ENCODE measurements at regions not wholly inside any gene's neighbourhood (a gene's known extent, or its start where the extent isn't known, plus 50 kb on each side); places are given as distances from the start of the nearest gene placed in this dataset.

DNA sequence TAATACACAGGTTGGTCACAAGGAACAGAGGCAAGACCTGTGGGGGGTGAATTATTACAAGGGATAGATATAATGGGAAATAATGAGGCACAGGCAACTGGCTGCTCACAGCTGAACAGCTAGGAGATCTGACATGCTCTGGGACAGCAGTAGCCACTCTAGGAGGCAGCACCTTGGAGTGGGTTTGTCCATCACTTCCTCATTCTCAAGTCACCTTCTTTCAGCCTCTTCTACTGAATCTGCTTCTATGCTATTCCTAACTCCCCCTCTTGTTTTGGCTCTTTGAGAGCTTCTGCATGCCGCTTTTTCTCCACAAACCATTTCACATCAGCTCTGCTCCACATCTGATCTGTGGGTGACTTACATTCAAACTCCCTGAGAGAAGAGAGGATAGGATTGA, 345.5 kb upstream of the MAP3K7 start:
- TF ChIP-seq, protein P1, sequence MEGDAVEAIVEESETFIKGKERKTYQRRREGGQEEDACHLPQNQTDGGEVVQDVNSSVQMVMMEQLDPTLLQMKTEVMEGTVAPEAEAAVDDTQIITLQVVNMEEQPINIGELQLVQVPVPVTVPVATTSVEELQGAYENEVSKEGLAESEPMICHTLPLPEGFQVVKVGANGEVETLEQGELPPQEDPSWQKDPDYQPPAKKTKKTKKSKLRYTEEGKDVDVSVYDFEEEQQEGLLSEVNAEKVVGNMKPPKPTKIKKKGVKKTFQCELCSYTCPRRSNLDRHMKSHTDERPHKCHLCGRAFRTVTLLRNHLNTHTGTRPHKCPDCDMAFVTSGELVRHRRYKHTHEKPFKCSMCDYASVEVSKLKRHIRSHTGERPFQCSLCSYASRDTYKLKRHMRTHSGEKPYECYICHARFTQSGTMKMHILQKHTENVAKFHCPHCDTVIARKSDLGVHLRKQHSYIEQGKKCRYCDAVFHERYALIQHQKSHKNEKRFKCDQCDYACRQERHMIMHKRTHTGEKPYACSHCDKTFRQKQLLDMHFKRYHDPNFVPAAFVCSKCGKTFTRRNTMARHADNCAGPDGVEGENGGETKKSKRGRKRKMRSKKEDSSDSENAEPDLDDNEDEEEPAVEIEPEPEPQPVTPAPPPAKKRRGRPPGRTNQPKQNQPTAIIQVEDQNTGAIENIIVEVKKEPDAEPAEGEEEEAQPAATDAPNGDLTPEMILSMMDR (IDR thresholded peaks at IDR 0.05; ENCODE audit: extremely low read depth, insufficient read depth, missing control alignments) = no peak
- in situ Hi-C loops (cut with MboI; ENCODE audit: low pct_unique_long_range_greater_than_20kb, low sequenced_read_pairs, unreplicated experiment) = no loop called here
- no peak for DNase-seq (ENCODE audit: low spot score)

DNA sequence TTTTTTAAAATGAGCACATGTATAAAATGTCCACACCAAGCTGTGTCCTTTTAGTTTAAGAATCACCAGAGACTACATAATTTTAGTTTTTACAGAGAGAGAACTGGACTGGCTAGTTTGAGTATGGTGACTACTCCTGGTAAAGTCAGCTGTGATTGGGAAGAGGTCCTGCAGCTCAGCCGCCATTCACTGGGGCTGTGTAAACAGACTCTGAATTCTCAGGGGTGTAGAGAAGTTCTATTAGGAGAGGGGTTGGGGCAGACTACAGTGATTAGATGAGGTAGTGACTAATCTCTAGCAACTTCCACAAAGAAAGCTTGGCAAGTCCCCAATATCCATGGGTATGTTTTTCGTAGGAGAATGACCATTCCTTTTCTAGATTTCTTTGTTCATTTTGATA, 341.2 kb upstream of the MAP3K7 start:
- TF ChIP-seq, protein P1 (IDR thresholded peaks at IDR 0.05; ENCODE audit: extremely low read depth, insufficient read depth, missing control alignments) = no peak
- no peak for DNase-seq (ENCODE audit: low spot score)
- in situ Hi-C loops (cut with MboI; ENCODE audit: low pct_unique_long_range_greater_than_20kb, low sequenced_read_pairs, unreplicated experiment) = no loop called here

DNA sequence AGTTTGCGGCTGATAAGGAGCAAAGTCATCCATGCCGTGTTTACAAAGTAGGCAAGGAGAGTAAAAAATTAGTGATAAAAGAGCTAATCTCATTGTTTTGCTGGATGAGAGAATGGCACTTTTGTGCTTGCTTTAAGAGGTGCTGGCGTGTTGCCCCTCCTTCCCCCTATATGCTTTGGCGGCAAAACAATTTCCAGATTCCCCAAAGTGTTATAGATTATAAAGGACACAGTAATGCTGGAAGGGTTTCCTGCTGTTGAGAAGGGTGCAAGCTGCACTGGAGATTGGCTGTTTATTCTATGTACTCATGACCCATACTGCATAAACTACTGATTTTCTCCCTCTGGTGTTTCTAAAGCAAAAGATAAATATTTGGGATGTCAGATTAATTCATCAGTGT, 338.9 kb upstream of the MAP3K7 start:
- in situ Hi-C loops (cut with MboI; ENCODE audit: low pct_unique_long_range_greater_than_20kb, low sequenced_read_pairs, unreplicated experiment) = no loop called here
- no peak for DNase-seq (ENCODE audit: low spot score)
- TF ChIP-seq, protein P1 (IDR thresholded peaks at IDR 0.05; ENCODE audit: extremely low read depth, insufficient read depth, missing control alignments) = no peak

DNA sequence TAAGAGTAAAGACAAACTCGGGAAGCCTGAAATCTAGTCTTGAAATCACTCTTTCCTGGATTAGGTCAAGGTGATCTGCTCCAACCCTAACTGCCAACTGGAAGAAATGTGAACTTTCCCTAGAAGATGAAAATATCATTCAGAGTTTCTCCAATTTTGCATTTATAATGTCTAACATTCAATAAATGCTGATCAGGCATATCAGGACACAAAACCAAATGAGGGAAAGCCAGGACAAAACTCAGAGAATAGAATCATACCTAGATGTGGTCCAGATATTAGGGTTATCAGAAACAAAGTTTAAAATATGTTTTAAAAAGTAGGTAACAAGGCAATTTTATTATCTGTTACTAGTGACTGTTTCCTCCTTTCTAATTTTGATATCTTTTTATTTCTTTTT, 335.5 kb upstream of the MAP3K7 start:
- in situ Hi-C loops (cut with MboI; ENCODE audit: low pct_unique_long_range_greater_than_20kb, low sequenced_read_pairs, unreplicated experiment) = no loop called here
- DNase-seq (ENCODE audit: low spot score) = no peak

DNA sequence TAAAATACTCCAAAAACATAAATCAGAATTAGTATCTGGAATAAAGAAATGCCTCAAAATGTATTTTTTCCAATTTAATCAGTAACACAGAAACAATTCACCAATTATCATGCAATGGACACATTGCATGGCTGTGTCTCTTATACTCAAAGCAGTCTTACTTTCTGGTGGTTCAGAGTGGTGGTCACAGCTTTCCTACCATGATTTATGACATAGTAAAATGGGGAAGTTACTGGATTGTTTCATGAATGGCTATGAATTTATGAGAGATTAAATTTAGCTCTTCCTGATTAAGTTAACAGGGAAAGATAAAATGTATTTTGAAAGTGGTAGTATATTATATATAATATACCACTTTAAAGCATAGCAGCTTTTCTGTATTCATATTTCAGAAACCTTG, 331.5 kb upstream of the MAP3K7 start:
- TF ChIP-seq, protein P1 (IDR thresholded peaks at IDR 0.05; ENCODE audit: extremely low read depth, insufficient read depth, missing control alignments) = no peak
- DNase-seq (ENCODE audit: low spot score) = no peak
- in situ Hi-C loops (cut with MboI; ENCODE audit: low pct_unique_long_range_greater_than_20kb, low sequenced_read_pairs, unreplicated experiment) = no loop called here

More for the DNA sequence above, 335.5 kb upstream of the MAP3K7 start:
- TF ChIP-seq, protein P1 (IDR thresholded peaks at IDR 0.05; ENCODE audit: extremely low read depth, insufficient read depth, missing control alignments) = no peak

DNA sequence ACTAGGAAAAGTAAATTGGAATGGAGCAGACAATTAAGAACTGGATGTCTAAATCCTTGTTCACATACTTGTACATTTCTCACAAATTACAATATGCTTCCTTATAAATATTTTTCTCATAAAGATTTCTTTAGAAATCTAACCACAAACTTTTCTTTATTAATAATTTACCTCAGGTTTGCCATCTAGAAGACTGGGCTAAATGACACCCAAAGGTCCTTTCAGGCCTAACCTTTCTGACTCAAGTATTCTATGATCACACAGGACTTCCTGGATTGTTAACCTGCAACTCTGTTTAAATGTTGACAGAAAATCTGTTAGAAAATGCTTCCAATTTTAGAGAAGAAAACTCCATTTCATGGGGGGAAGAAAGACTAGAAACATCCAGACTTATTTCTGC, 330.5 kb upstream of the MAP3K7 start:
- TF ChIP-seq, protein P1 (IDR thresholded peaks at IDR 0.05; ENCODE audit: extremely low read depth, insufficient read depth, missing control alignments) = no peak
- no peak for DNase-seq (ENCODE audit: low spot score)
- in situ Hi-C loops (cut with MboI; ENCODE audit: low pct_unique_long_range_greater_than_20kb, low sequenced_read_pairs, unreplicated experiment) = no loop called here

DNA sequence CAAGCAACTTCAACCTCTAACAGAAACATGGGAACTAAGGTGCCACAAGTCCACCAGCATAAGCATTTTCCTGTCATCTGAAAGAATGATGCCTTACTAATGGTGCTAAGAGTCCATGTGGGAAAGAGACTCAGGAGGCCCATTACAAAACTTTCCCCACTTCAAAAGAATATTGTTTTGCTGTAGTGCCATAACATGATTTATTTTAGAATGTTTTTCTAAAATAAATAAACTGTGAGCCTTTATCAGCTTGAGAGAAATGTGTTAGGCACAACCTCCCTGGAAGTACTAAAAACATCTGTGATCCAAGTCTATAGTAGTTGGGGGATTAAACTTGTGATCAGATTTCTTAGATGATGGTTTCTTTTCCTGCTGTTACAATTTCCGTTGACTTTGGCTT, 330.1 kb upstream of the MAP3K7 start:
- no peak for DNase-seq (ENCODE audit: low spot score)
- in situ Hi-C loops (cut with MboI; ENCODE audit: low pct_unique_long_range_greater_than_20kb, low sequenced_read_pairs, unreplicated experiment) = no loop called here
- TF ChIP-seq, protein P1 (IDR thresholded peaks at IDR 0.05; ENCODE audit: extremely low read depth, insufficient read depth, missing control alignments) = no peak

Data from GM13977 (cell line).